T-helper 2 cell (primary cell): ENCODE measurements at regions not wholly inside any gene's neighbourhood (a gene's known extent, or its start where the extent isn't known, plus 50 kb on each side); places are given as distances from the start of the nearest gene placed in this dataset.

Experiments
- DNase-seq, 5 experiments: peaks; one replicate each; pipeline versions ENCODE4 v3.0.0 to v3.0.0-alpha.2; 2012 to 2022

DNA sequence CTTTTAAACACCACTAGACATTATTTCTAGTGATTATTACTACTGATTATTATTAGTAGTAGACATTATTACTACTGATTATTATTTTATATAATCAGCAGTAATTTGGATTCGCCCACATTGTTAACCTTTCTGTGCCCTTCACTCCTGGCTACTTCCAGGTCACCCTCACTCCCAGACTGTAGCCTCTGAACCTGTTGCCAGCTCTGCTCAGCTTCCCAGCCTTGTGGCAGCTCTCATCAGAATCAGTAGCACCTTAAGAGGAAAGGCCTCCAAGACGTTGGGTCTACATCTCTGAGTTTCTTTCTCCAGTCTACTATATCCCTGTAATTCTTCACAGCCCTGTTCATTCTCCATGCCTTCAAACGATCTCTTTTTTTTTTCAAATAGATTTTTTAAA lies 137.0 kb downstream of the KATNIP start:
- no peak for DNase-seq

DNA sequence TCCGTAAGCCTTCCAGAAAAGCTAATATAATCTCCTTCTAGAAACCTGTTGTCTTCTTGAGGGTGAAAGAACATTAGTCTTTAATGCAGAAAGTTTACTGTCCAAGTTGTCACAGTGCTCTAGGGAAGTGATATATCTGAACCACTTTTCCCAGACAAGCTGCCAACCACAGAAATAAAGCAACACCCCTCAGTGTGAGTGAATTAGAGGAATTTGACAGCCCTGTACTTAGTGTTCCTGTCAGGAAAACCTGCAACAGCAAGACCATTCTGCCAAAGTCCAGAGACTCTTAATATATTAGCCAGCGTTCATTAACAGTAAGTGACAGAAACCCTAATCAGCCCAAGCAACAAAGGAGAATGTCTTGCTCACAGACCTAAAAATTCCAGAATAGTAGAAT lies 137.7 kb downstream of the KATNIP start:
- no peak for DNase-seq

DNA sequence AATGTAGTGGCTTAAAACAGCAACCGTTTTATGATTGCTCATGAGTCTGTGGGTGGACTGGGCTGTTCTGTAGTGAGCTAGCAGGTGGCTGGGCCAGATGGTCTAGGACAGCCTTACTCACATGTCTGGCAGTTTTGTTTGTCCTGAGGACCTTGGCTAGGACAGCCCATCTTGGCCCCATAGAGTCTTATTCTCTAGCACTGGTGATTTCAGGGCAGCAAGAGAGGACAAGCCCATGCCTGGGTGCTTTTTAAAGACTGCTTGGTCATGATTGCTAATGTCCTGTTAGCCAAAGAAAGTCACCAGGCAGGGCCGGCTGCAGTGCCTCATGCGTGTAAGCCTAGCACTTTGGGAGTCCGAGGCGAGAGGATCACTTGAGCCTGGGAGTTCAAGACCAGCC lies 139.8 kb downstream of the KATNIP start:
- DNase-seq: no peak

DNA sequence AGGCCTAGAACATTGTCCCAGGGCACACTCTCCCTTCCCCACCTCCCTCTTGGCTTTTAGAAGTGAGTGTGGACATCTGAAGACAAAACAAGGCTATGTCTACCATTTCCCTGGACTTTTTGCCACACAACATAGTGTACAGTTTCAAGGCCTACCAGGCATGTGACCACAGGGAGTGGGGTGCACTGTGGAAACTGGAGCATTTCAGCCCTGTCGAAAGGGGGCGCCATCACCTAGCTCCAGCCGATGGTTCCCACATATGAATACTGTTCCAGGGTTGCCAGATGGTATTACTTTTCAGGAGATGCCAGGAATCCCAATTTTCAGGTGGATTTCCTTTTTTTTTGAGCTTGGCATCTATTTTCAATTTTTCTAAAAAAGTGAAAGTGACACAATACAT lies 140.7 kb downstream of the KATNIP start:
- DNase-seq: peak in 1 of 5 experiments; percentile 27

DNA sequence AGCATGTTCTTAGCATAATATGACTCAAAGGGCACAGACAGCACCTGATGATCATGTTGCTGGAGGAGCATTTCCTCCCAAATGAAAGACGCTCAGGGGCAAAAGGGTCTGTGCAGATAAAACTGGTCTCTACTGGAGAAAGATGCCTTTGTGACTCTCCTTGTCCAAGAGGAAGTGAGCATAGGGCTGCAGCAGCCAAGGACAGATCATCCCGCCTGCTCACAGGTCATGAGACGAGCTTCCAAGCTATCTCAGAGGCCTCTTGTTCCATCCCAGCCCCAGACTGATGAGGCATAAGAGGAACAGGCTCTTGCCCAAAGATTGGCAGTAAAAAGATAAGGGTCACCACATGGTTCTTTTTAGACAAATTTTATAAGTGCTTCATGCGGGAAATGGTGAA lies 141.8 kb downstream of the KATNIP start:
- no peak for DNase-seq

DNA sequence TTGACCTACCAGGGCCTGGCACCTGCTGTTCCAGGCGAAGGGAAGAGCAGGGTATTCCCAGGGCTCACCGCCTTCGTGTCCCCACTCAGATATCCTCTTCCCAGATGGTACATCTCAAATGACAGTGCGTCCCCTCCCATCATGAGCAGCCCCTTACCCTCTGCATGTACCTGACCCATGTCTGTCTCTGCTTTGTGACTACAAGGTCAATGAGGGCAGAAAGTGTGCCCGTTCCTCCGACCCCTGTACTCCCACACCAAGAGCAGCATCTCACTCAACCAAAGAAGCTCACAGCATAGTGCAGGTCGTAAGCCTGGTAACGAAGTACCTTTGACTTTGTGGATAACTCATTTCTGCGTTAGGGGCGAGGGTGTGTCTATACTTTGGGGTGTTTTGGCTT lies 142.6 kb downstream of the KATNIP start:
- DNase-seq: no peak

DNA sequence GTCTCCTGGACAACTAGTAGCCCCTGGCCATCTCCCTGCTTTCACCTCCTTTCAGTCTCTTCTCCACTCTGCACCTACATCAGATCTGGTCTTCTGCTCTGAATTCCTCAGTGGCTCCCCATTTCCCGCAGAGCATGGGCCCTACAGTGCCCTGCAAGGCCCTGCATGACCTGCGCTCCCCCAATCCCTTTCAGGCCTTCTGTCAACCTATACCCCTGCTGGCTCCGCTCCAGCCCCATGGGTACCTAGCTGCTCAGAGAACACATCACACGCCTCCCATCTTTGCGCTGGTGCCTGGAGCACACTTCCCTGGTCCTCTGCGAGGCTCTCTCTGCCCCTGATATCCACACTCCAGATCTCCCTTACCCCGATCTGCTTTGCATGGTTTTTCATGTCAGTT lies 145.2 kb downstream of the KATNIP start:
- DNase-seq: no peak

DNA sequence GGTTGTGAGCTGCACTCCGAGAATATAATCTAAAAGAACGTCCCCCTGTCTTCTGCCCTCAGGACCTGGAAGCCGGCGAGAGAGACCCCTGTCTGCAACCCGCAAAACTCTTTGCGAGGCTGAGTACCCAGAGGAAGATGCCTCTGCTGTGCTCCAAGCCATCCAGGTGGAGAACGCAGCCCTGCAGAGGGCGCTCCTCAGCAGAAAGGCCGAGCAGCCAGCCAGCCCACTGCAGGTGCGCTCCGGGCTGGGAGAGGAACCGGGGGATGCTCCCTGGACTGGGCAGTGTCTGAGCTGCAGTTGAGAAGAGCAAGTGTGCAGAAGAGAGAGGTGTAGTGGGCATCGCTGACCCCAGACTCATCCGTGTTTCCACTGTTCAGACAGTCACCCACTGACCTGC lies 148.3 kb downstream of the KATNIP start:
- no peak for DNase-seq

DNA sequence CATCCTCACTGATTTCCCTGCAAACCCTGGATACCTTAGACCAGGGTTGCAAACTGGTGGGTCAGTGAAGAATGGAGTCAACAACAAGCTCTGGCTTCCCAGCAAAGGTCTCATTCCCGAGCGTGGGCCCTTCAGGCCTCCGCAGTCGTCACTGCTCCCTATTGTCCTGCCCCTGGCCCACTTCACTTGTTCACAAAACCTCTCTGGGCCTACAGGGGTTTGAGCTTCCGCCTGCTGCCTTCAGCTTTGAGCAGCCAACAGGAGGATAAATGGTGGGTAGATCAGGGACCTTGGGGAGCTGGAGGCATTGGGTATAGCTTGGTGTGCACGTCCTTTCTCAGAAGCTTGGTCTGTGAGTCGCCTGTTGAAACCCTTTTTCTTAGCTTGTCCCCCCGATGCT lies 148.8 kb downstream of the KATNIP start:
- no peak for DNase-seq

DNA sequence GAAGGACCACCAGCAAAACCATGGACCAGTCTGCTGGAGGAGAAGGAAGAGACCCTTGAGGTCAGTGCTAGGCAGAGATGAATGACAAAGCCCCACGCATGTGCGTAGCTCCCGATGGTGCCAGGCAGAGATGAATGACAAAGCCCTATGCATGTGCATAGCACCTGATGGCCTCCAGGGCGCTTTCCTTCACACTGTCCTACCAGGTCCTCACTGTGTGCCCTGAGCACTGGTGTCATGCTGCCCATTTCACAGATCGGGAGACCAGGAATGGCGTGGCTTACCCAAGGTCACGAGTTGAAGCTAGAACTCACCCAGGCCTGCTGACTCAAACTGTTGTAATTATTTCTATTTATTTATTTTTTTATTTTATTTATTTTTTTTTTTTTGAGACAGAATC lies 149.6 kb downstream of the KATNIP start:
- DNase-seq: no peak

DNA sequence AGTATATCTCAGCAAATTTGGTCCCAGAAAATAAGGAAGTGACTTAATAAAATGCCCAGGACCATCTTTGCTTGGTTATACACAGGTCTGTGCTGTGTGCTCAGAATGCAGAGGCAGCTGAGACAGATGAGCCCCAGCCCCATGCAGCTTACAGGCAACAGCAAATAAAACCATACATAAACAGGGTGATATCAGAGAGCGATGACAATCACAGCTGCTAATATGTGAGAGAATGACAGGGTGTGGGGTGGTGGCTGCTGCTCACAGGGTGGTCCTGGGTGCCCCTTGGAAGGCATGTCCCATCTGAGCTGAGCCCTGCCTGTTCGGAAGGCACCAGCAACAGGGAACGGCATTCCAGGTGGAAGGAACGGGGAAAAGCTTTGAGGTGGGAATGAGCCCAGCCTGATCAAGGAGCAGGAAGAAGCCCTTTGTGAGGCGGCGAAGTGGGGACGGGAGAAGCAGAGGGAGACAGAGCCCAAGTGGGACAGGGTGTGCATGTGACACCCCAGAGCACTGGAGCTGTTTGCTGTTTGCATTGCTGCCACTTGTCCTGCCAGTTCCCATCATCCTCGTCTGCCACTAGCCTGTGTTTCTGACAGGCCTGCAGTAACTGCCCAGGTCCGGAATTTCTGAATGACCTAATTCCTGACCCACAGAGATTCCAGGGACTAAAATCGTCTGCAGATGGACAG lies 150.5 kb downstream of the KATNIP start:
- no peak for DNase-seq

DNA sequence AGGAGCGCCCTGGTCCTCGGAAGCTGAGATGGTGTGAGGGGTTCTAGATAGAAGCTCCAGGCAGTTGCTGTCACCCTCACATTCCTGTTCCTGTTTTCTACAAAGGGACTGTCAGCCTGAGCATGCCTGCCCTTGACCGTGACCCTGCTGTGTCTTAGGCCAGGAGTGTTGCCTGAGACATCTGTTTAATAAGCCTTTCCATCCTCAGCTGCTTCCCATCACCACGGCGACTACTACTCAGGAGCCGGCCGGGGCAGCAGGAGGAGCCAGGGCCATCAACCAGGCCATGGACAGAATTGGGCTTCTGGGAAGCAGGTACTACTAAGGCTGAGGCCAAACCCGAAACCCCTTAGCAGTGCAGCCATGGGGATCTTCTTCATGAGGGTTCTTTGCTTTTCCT lies 151.4 kb downstream of the KATNIP start:
- DNase-seq: no peak

DNA sequence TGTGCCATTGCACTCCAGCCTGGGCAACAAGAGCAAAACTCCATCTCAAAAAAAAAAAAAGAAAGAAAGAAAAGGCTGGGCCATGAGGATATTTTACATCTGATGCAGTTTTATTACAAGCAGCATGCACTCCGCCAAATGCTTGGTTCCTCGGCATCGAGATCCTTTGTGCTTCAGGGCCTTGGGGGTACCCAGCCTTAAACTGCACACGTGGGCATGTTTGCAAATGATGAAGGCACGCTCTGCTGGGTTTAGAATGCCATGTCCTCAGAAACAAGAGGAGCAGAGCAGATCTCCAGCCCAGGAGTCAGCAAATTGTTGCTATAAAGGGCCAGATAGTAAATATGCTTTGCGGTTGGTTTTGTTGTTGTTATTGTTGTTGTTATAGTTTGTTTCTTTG lies 153.2 kb downstream of the KATNIP start:
- DNase-seq: no peak

DNA sequence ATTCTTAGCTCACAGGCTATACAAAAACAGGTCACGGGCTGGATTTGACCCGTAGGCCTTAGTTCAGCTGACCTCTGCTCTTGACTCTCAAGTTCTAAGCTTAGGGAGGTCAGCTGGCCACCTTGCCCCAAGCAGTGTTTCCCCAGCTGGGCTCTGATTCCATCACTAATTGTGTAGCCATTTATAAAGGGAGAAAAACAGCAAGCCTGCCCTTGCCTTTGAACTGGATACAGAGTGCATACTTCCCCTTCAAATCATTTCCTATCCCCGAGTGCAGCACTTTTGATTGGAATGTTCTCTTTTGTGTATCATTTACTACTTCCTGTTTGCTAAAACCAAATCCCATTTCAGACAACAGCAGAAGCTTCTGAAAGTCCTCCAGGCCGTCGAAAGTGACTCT lies 153.6 kb downstream of the KATNIP start:
- DNase-seq: no peak

DNA sequence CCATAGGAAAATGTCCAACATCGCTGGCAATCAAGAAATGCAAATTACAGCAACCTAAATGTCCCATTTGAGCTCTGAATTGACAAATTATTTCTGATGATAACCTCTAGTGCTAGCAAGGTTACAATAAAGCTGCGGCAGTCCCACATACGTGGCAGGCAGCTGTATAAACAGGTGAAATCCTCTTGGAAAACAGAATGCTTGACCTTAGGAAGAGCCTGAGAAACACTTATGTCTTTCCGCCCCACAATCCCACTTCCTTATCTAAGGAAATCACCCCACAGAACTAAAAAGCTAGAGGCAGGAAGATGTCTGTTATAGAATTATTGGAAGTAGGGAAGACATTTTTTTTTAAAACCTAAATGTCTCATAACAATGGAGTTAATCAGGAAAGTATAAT lies 154.3 kb downstream of the KATNIP start:
- no peak for DNase-seq

DNA sequence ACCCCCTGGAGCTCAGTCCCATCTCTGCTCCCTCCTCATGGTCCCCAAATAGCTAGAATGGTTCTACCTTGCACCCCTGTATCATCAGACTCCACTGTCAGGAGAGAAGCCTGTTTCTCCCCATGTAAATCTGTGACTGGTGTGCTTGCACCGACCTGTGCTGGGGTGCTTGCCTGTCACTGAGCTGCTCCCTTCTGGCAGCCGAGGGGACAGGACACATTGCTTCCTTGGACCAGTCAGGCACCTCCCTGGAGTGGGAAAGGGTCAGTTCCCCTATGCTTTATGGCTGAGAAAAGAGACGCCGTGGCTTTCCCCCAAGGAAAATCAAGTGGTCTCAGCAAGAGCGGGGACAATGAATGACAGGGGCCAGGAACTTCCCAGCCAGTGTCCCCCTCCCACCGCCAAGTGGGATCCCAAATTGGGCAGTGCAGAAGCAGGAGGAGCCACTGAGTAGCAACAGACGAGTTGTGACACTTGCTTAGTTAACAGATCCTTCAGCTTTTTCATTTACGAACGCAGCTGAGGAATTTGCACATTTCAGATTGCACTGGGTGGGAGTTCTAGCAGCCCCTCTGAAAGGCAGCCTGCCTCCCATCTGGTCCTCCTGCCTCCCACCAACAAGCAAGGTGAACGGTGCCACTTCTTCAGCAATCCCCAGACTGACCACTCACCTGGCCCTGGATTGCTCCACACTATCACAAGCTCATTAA lies 156.4 kb downstream of the KATNIP start:
- no peak for DNase-seq

DNA sequence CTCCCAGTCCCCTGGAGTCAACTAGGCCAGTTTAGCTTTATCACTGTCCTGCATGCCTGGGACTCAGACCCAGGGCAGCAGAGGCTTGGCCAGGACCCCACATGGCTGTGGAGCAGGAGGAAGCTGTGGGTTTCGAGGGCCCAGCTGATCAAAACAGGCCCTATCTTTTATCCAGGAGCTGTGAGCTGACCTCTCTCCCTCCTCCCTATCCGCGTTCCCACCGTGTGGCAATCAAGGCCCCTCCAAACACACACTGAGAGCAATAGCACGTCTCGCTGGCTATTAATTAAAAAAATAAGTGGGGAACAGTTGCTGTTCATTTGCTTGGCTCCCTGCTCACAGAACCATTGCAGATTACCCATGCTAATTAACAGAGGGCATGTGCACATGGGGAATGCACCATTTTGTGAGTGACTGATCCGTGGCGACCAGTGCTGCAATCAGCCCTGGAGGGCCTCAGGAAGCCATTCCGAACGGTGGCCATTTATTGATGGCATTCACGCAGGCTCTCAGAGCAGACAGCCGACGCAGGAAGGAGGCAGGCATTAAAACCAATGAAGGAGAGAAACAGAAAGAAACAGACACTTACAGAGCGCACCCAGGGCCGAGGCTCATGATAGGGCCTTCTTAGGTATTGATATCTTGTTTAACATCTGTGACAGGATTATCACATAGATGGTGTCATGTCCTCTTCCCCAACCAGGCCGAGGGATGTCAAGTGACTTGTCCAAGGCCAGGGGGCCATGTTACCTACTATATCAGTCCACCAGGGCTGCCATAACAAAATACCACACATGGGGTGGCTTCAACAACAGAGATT lies 157.1 kb downstream of the KATNIP start:
- no peak for DNase-seq

DNA sequence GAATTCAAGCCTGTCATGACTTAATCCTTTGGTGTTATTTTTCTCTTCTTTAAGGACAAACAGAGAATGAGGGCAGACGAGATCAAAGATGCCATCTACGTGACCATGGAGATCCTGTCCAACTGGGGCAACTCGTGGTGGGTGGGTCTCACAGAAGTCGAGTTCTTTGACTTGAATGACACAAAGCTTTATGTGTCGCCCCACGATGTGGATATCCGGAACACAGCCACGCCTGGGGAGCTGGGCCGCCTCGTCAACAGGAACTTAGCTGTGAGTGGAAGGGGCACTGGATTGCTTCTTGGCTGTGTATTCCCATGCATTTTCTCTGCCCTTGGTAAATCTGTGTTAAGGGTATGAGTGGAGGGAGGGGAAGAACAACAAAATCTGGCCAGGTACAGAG lies 158.7 kb downstream of the KATNIP start:
- DNase-seq: no peak

DNA sequence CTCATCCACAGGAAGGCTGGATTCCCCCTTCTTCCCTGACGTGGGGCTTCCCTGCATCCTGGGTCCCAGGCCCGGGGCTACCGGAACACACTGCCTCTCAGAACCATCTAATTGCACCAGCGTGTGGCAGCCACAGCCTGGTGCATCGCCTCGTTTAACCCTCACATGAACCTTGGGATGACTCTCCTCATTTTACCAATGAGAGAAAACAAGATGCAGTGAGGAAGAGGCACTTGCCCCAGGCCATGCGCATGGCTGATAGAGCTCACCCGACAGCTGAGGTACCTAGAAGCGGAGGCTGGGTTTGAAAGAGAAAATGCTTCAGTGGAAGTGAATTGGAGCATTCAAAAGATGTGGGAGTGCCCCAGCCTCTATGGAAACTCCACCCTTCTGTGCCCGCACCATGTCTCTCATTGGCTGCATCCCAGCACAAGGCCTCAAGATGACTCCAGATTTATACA lies 162.3 kb downstream of the KATNIP start:
- no peak for DNase-seq

DNA sequence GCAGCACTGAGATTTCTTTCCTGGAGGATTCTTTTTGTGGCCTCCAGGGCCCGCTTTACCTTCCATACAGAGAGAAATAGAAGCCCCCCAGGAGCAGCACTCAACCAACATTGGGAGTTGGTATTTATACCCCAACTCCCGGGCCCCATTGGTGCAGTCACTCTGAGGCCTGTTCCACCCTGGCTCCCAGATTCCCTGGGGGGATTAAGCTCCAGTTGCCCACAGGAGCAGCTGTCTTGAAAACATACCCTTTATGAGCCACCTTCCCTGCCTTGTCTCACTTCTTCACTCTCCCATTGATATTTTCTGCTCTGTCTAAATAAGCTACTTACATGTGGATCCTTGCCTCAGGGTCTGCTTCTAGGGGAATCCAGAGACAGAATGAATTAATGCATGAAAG lies 167.8 kb downstream of the KATNIP start:
- DNase-seq: no peak

DNA sequence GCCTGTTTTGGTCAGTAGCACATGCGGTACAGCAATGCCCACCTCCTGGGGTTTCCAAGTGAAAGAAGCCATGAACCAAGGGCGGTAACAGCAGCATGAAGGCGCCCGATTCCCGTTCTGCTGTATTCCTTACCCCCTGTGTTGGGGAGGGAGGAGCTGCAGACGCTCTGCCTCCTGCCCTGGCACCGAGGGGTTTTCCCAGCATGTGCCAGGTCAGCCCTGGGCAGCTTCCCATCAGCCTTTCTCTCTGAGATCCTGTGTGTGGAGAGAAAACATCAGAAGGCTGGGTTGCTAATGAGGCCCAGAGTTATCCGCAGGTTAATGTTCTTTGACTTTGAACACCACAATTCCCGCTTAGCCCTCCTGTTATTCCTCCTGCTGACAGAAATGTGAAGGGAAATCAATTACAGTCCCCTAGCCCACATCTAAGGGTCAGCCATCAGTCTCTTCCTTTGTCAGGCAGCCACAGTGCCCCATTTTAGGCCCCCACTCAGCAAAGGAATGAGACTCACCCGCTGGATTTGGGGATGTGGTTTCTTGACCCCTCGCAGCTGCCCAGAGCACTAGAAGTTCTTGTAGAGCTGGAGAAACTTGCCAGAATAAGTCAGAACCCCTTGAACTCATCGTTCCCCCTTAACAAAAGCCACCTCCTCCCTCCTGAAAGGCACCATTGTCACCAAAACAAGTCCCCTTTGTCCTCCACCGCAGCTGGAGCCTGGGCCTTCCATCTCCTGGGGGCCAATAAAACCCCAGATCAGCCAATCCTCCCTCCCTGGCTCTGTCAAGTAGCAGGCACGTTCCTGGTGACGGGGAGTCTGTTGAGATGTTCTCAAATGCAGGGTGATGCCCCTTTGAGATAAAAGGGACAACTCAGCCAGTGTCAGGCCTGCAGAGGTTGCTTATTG lies 168.5 kb downstream of the KATNIP start:
- DNase-seq: no peak

DNA sequence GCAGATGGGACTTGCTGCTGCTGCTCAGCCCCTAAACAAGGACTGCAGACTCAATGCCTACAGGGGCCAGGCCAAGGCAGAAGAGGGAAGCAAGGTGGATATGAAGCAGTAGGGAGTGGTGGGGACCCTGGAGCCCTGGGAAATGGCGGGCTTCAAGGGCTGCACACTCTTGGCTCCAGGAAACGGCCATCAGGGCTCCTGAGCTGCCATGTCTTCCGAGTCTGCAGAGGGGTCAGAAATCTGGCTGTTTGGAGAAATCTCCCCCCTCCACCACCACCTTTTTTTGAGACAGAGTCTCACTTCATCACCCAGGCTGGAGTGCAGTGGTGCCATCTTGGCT lies 169.1 kb downstream of the KATNIP start:
- DNase-seq: no peak
